DOHH2 (cell line): ENCODE measurements at regions not wholly inside any gene's neighbourhood (a gene's known extent, or its start where the extent isn't known, plus 50 kb on each side); places are given as distances from the start of the nearest gene placed in this dataset.

Experiments
- CTCF ChIP-seq: fragments of 200-600 bp; sonication (generic); IDR thresholded peaks from one replicate; pipeline ENCODE4 v1.5.1; 2014; ENCODE audit warnings: antibody characterized with exemption, mild to moderate bottlenecking, low read depth, low read length; ENCODE audit not compliant: poor library complexity, severe bottlenecking
- EZH2phosphoT487 ChIP-seq: fragments of 200-600 bp; sonication (generic); IDR thresholded peaks from 2 replicates; pipeline ENCODE4 v1.6.1; 2017; ENCODE audit warnings: borderline replicate concordance, mild to moderate bottlenecking, antibody characterized with exemption, low read length, moderate library complexity, mixed read lengths

- no peak for TF ChIP-seq CTCF
- no peak for TF ChIP-seq EZH2phosphoT487
Observed at GRCh38 chr5:53343187-53343586, 137.2 kb upstream of the FST start.
